OCI-LY7 (cell line): ENCODE measurements at regions not wholly inside any gene's neighbourhood (a gene's known extent, or its start where the extent isn't known, plus 50 kb on each side); places are given as distances from the start of the nearest gene placed in this dataset.

Source experiments
- BruUV-seq: library from RNA; stranded (reverse); fragments of 400-500 nt; replicated peaks from 2 replicates; lab custom pipeline; 2021; lab: Mats Ljungman, UMichigan
- CTCF ChIA-PET: fragments of 300-600 bp; sonication (Branson Sonifier 250); formaldehyde crosslinking; loops from one replicate; lab custom pipeline; 2022; ENCODE audit warnings: antibody characterized with exemption; ENCODE audit not compliant: unreplicated experiment; lab: Charles Lee
- POLR2A ChIA-PET: fragments of 300-600 bp; sonication (Branson Sonifier 250); formaldehyde crosslinking; loops from one replicate; lab custom pipeline; 2022; ENCODE audit warnings: antibody characterized with exemption; lab: Charles Lee
- DNase-seq: peaks from one replicate; pipeline ENCODE4 v3.0.0-alpha.2; 2015; ENCODE audit warnings: low spot score
- H2AFZ ChIP-seq: fragments of 200-600 bp; sonication (generic), shearing (Covaris generic); 2 replicates; pipeline ENCODE4 v1.6.1; 2014; ENCODE audit warnings: mild to moderate bottlenecking, antibody characterized with exemption, low read length, moderate library complexity
- H3K27ac ChIP-seq: fragments of 200-600 bp; sonication (generic); 2 replicates; pipeline ENCODE4 v1.5.1; 2014; ENCODE audit warnings: mixed run types, low read depth, mild to moderate bottlenecking, moderate library complexity, low read length, inconsistent platforms; ENCODE audit not compliant: poor library complexity, severe bottlenecking
- H3K36me3 ChIP-seq: fragments of 200-600 bp; sonication (generic); 2 replicates; pipeline ENCODE4 v1.6.1; 2014; ENCODE audit warnings: mild to moderate bottlenecking, antibody characterized with exemption, low read length, moderate library complexity, mixed read lengths; ENCODE audit not compliant: insufficient read depth
- H3K4me1 ChIP-seq: fragments of 200-600 bp; sonication (generic); 2 replicates; pipeline ENCODE4 v1.5.1; 2014; ENCODE audit warnings: mild to moderate bottlenecking, low read length; ENCODE audit not compliant: insufficient read depth, poor library complexity, severe bottlenecking
- H3K4me2 ChIP-seq: fragments of 200-600 bp; sonication (generic); 2 replicates; pipeline ENCODE4 v1.6.1; 2014; ENCODE audit warnings: mild to moderate bottlenecking, low read length
- H3K4me3 ChIP-seq: fragments of 200-600 bp; sonication (generic); 2 replicates; pipeline ENCODE4 v1.5.1; 2014; ENCODE audit warnings: mild to moderate bottlenecking, low read depth, low read length; ENCODE audit not compliant: poor library complexity, severe bottlenecking
- H3K79me2 ChIP-seq: fragments of 200-600 bp; sonication (generic); 2 replicates; pipeline ENCODE4 v1.6.1; 2016; ENCODE audit warnings: low read depth, mild to moderate bottlenecking, low read length, moderate library complexity, mixed read lengths; ENCODE audit not compliant: insufficient read depth
- H3K9me2 ChIP-seq: fragments of 200-600 bp; sonication (generic); 2 replicates; pipeline ENCODE4 v1.6.1; 2016; ENCODE audit warnings: mild to moderate bottlenecking, low read length, mixed read lengths; ENCODE audit not compliant: insufficient read depth
- H3K9me3 ChIP-seq: fragments of 200-600 bp; sonication (generic); 2 replicates; pipeline ENCODE4 v1.6.1; 2014; ENCODE audit warnings: mild to moderate bottlenecking, mixed run types, low read length, mixed read lengths
- H4K20me1 ChIP-seq: fragments of 200-600 bp; sonication (generic); 2 replicates; pipeline ENCODE4 v1.6.1; 2014; ENCODE audit warnings: mild to moderate bottlenecking, antibody characterized with exemption, low read length, moderate library complexity, mixed read lengths; ENCODE audit not compliant: insufficient read depth
- CTCF ChIP-seq: fragments of 200-600 bp; sonication (generic); conservative IDR thresholded peaks from 2 replicates; pipeline ENCODE4 v1.5.1; 2014; ENCODE audit warnings: mild to moderate bottlenecking, antibody characterized with exemption, low read length, moderate library complexity, mixed read lengths
- EZH2phosphoT487 ChIP-seq: fragments of 200-600 bp; sonication (generic); IDR thresholded peaks from 2 replicates; pipeline ENCODE4 v1.6.1; 2018; ENCODE audit warnings: low read depth, borderline replicate concordance, mild to moderate bottlenecking, mixed run types, antibody characterized with exemption, low read length, moderate library complexity, mixed read lengths
- intact Hi-C: fragments of 100-400 bp; cut with micrococcal nuclease; formaldehyde crosslinking; loops from one replicate; pipeline ENCODE4 v1.10.0; 2022; ENCODE audit not compliant: unreplicated experiment

GRCh38 chr12:90501412-90501811 is 453.6 kb downstream of the CCER1 start:
- no peaks in the 10 kb centered on the region for H3K36me3 ChIP-seq
- H3K79me2 ChIP-seq, result no peaks in the 10 kb centered on the region
- H3K4me1 ChIP-seq, result no peaks in the 10 kb centered on the region
- no peak for DNase-seq
- ChIA-PET CTCF (no interaction called here), POLR2A (interaction anchor here (0.7 kb wide), 1 partner anchor 136 kb away, joined by 3 read pairs; no protein-coding TSS in a partner anchor)
- H3K4me3 ChIP-seq, result no peak overlapping the region
- H3K27ac ChIP-seq, result no peak overlapping the region
- no peak overlapping the region for H2AFZ ChIP-seq
- intact Hi-C loops, result no loop called here
- no peaks in the 10 kb centered on the region for H3K9me3 ChIP-seq
- BruUV-seq, result no TSS peak
- no peak overlapping the region for H3K4me2 ChIP-seq
- H3K9me2 ChIP-seq, result no peaks in the 10 kb centered on the region
- no peaks in the 10 kb centered on the region for H4K20me1 ChIP-seq
- TF ChIP-seq CTCF (no peak), EZH2phosphoT487 (no peak)

GRCh38 chr12:90499795-90500194 is 455.2 kb downstream of the CCER1 start:
- BruUV-seq, result no TSS peak
- intact Hi-C loops, result no loop called here

More at GRCh38 chr12:90499795-90500194, 455.2 kb downstream of the CCER1 start:
- no peak for DNase-seq
- no peaks in the 10 kb centered on the region for H3K36me3 ChIP-seq
- no peaks in the 10 kb centered on the region for H3K9me2 ChIP-seq
- H3K9me3 ChIP-seq, result no peaks in the 10 kb centered on the region
- ChIA-PET POLR2A (no interaction called here), CTCF (no interaction called here)
- H4K20me1 ChIP-seq, result no peaks in the 10 kb centered on the region
- H3K4me2 ChIP-seq, result no peak overlapping the region
- H3K4me1 ChIP-seq, result no peaks in the 10 kb centered on the region
- H3K27ac ChIP-seq, result no peak overlapping the region
- no peaks in the 10 kb centered on the region for H3K79me2 ChIP-seq
- H2AFZ ChIP-seq, result no peak overlapping the region
- no peak overlapping the region for H3K4me3 ChIP-seq
- no peak for TF ChIP-seq CTCF
- TF ChIP-seq EZH2phosphoT487, result no peak
